ENCODE measurements at regions not wholly inside any gene's neighbourhood (a gene's known extent, or its start where the extent isn't known, plus 50 kb on each side); places are given as distances from the start of the nearest gene placed in this dataset.

DNA sequence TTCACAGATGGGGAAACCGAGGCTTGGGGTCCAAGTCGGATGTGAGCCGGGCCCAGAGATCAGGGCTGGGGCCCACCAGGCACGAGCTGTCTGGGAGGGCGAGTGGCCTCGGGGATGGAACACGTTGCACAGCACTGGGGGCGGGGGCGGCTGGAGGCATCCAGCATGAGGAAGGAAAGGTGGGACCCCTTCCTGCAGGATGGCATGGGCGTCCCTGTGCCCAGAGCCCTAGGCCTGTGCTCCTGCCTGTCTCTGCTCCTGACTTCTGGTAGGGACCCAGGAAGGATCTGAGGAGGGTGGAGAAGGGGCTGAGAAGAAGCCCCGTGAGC lies 183.4 kb downstream of the KIF26A start:
- FAIRE-seq, result no peak
- H3K9me3 ChIP-seq (ENCODE audit: control insufficient read depth in 2 of 3, insufficient read depth in 1 of 3, low read length in 3 of 3), result no peaks in the 10 kb centered on the region
- H3K4me1 ChIP-seq (ENCODE audit: control insufficient read depth in 2 of 3, insufficient read depth in 2 of 3, low read depth in 1 of 3, low read length in 3 of 3), result no peaks in the 10 kb centered on the region
- TF ChIP-seq, protein P1, sequence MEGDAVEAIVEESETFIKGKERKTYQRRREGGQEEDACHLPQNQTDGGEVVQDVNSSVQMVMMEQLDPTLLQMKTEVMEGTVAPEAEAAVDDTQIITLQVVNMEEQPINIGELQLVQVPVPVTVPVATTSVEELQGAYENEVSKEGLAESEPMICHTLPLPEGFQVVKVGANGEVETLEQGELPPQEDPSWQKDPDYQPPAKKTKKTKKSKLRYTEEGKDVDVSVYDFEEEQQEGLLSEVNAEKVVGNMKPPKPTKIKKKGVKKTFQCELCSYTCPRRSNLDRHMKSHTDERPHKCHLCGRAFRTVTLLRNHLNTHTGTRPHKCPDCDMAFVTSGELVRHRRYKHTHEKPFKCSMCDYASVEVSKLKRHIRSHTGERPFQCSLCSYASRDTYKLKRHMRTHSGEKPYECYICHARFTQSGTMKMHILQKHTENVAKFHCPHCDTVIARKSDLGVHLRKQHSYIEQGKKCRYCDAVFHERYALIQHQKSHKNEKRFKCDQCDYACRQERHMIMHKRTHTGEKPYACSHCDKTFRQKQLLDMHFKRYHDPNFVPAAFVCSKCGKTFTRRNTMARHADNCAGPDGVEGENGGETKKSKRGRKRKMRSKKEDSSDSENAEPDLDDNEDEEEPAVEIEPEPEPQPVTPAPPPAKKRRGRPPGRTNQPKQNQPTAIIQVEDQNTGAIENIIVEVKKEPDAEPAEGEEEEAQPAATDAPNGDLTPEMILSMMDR (IDR thresholded peaks at IDR 0.05; ENCODE audit: borderline replicate concordance, extremely low read depth, insufficient read depth), result no peak
- peaks cover 6% of the 10 kb centered on the region for H3K27me3 ChIP-seq (ENCODE audit: control insufficient read depth, insufficient read depth, low read length)
- no peak overlapping the region for H3K27ac ChIP-seq (ENCODE audit: low read depth in 2 of 2, low read length in 2 of 2)
- H3K9ac ChIP-seq (ENCODE audit: low read length in 3 of 3), result no peak overlapping the region
- H3K36me3 ChIP-seq (ENCODE audit: control insufficient read depth in 2 of 3, insufficient read depth in 3 of 3, low read length in 3 of 3), result no peaks in the 10 kb centered on the region
- intact Hi-C loops (cut with DNase I), result no loop called here
- no peak overlapping the region for H3K4me3 ChIP-seq (ENCODE audit: low read length in 3 of 3)
- DNase-seq, result no peak

DNA sequence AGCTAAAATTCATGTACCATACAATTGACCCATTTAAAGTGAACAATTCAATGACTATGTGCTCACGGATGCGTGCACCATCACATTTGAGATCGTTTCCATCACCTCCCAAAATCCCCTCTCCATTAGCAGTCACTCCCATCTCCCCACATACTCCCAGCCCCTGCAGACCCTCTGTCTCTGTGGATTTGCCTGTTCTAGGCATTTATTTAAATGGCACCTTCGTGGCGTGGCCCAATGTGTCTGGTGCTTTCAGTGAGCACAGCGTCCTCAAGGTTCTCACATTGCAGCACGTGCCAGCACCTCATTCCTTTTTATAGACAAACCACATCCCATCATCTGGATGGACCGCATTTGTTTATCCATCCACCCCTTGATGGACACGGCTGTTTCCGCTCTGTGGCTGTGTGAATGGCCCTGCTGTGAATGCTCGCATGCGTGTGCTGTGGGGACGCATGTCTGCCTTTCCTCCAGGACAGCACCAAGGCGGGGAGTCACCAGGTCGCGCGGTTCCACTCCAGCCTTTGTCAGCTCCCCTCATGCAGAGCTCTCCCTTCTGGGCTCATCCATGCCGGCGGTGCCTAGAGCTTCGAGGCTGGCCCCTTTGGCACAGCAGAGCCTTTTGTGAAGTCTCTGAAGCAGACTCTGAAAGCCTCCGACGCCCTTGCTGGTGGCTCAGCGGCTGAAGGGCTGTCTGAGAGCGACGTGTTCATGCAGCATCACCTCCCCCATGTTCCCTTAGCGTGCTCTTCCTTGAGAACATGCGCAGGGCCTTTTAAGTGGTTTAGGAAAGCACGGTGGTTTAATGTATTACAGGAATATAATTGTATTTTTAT lies 184.4 kb downstream of the KIF26A start:
- DNase-seq, result peak in 3 of 5 donors; percentile 5 to 27 (median 10)
- no peaks in the 10 kb centered on the region for H3K36me3 ChIP-seq (ENCODE audit: control insufficient read depth in 2 of 3, insufficient read depth in 3 of 3, low read length in 3 of 3)
- intact Hi-C loops (cut with DNase I), result no loop called here

DNA sequence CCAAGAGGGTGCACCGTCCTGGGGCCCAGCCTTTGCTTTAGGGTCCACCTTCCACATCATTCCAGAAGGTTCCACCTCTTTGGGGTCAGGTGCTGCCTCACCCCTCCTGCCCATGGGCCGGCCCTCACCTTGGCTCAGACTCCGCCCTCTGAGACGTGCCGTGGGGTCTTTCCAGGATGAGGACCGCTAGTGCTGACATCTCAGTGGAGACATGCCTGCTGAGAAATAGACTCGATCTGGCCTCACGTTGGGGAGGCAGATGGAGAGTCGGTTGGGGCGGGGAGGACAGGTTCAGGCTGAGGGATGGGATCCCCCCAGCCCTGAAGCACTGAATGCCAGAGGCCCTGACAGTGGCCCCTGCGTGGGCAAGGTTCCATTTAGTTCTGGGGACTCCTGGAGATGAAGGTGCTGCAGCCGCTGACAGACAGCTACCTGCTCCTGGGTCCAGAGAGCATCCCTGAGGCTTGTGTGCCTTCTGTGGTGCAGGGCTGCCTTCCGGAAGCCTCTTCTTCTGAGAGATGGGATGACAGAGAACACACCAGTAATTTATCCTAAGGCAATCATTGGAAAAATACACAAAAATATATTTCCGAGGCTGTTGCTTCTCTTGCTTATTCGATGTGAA lies 185.3 kb downstream of the KIF26A start:
- Histone ChIP-seq H3K27me3 (ENCODE audit: control insufficient read depth, insufficient read depth, low read length) (peaks cover 6% of the 10 kb centered on the region), H3K27ac (ENCODE audit: low read depth in 2 of 2, low read length in 2 of 2) (no peak overlapping the region), H3K9ac (ENCODE audit: low read length in 3 of 3) (no peak overlapping the region), H3K4me1 (ENCODE audit: control insufficient read depth in 2 of 3, insufficient read depth in 2 of 3, low read depth in 1 of 3, low read length in 3 of 3) (no peaks in the 10 kb centered on the region), H3K4me3 (ENCODE audit: low read length in 3 of 3) (no peak overlapping the region), H3K9me3 (ENCODE audit: control insufficient read depth in 2 of 3, insufficient read depth in 1 of 3, low read length in 3 of 3) (no peaks in the 10 kb centered on the region), H3K36me3 (ENCODE audit: control insufficient read depth in 2 of 3, insufficient read depth in 3 of 3, low read length in 3 of 3) (no peaks in the 10 kb centered on the region)
- TF ChIP-seq, protein P1 (IDR thresholded peaks at IDR 0.05; ENCODE audit: borderline replicate concordance, extremely low read depth, insufficient read depth), result no peak
- FAIRE-seq, result no peak
- DNase-seq, result peak in 1 of 5 donors; percentile 29
- intact Hi-C loops (cut with DNase I), result no loop called here

More for the DNA sequence above, 184.4 kb downstream of the KIF26A start:
- no peaks in the 10 kb centered on the region for H3K4me1 ChIP-seq (ENCODE audit: control insufficient read depth in 2 of 3, insufficient read depth in 2 of 3, low read depth in 1 of 3, low read length in 3 of 3)
- no peak overlapping the region for H3K27ac ChIP-seq (ENCODE audit: low read depth in 2 of 2, low read length in 2 of 2)
- peaks cover 6% of the 10 kb centered on the region for H3K27me3 ChIP-seq (ENCODE audit: control insufficient read depth, insufficient read depth, low read length)
- no peak overlapping the region for H3K4me3 ChIP-seq (ENCODE audit: low read length in 3 of 3)
- no peak overlapping the region for H3K9ac ChIP-seq (ENCODE audit: low read length in 3 of 3)
- FAIRE-seq, result no peak
- no peaks in the 10 kb centered on the region for H3K9me3 ChIP-seq (ENCODE audit: control insufficient read depth in 2 of 3, insufficient read depth in 1 of 3, low read length in 3 of 3)
- TF ChIP-seq, protein P1 (IDR thresholded peaks at IDR 0.05; ENCODE audit: borderline replicate concordance, extremely low read depth, insufficient read depth), result no peak
